SK-N-SH (cell line): ENCODE measurements at regions not wholly inside any gene's neighbourhood (a gene's known extent, or its start where the extent isn't known, plus 50 kb on each side); places are given as distances from the start of the nearest gene placed in this dataset.

Source experiments
- CTCF ChIA-PET: fragments of 300-600, 350-600 bp; formaldehyde crosslinking; extraction: SDS; loops from one replicate; lab custom pipeline; 2021; lab: Yijun Ruan, JAX
- POLR2A ChIA-PET: fragments of 350-600 bp; sonication (Branson Sonifier 250); formaldehyde crosslinking; extraction: SDS; loops from one replicate; lab custom pipeline; 2020; ENCODE audit warnings: antibody characterized with exemption, inconsistent platforms; lab: Yijun Ruan, JAX
- DNase-seq: peaks from one replicate; pipeline ENCODE4 v3.0.0; 2012
- H2AFZ ChIP-seq: fragments of 200-600 bp; sonication (generic); 2 replicates; pipeline ENCODE4 v1.8.1; 2016; ENCODE audit warnings: antibody characterized with exemption, mild to moderate bottlenecking, low read depth
- H3F3A ChIP-seq: fragments of 200-600 bp; sonication (generic); replicated peaks from 2 replicates; pipeline ENCODE3; 2016; ENCODE audit warnings: antibody characterized with exemption, mild to moderate bottlenecking; ENCODE audit not compliant: insufficient read depth
- H3K27ac ChIP-seq, 2 experiments: fragments of 200-500 bp in 1 of 2; fragments of 200-600 bp in 1 of 2; sonication (Bioruptor generic) in 1 of 2; sonication (generic), shearing (Covaris generic) in 1 of 2; 2 replicates each; pipeline versions ENCODE4 v1.5.1 to v1.6.1; 2014 to 2016; ENCODE audit warnings: low read depth in 2 of 2, inconsistent platforms in 1 of 2, low read length in 1 of 2, mild to moderate bottlenecking in 1 of 2, mixed read lengths in 1 of 2
- H3K27me3 ChIP-seq: fragments of 200-600 bp; sonication (generic), shearing (Covaris generic); 2 replicates; pipeline ENCODE4 v1.6.1; 2016; ENCODE audit warnings: mixed run types; ENCODE audit not compliant: insufficient read depth
- H3K36me3 ChIP-seq, 2 experiments: fragments of 200-500 bp in 1 of 2; fragments of 200-600 bp in 1 of 2; sonication (Bioruptor generic) in 1 of 2; sonication (generic) in 1 of 2; replicated peaks in 1 of 2; 2 replicates each; pipeline versions ENCODE3 to v1.5.1; 2014 to 2016; ENCODE audit warnings: low read length in 1 of 2, mild to moderate bottlenecking in 1 of 2; ENCODE audit not compliant: insufficient read depth in 2 of 2, control insufficient read depth in 1 of 2
- H3K4me1 ChIP-seq, 2 experiments: fragments of 200-500 bp in 1 of 2; fragments of 200-600 bp in 1 of 2; sonication (Bioruptor generic) in 1 of 2; sonication (generic), shearing (Covaris generic) in 1 of 2; 2 replicates each; pipeline versions ENCODE4 v1.5.1 to v1.6.1; 2014 to 2016; ENCODE audit warnings: low read depth in 1 of 2, low read length in 1 of 2, mixed run types in 1 of 2; ENCODE audit not compliant: insufficient read depth in 2 of 2, control insufficient read depth in 1 of 2
- H3K4me2 ChIP-seq: fragments of 200-600 bp; sonication (generic), shearing (Covaris generic); 2 replicates; pipeline ENCODE4 v1.6.1; 2017; ENCODE audit warnings: mixed run types
- H3K4me3 ChIP-seq, 2 experiments: fragments of 200-500 bp in 1 of 2; fragments of 200-600 bp in 1 of 2; sonication (Bioruptor generic) in 1 of 2; sonication (generic), shearing (Covaris generic) in 1 of 2; 2 replicates each; pipeline versions ENCODE4 v1.5.1 to v1.8.1; 2014 to 2016; ENCODE audit warnings: low read depth in 2 of 2, inconsistent platforms in 1 of 2, low read length in 1 of 2, mild to moderate bottlenecking in 1 of 2, mixed read lengths in 1 of 2, moderate library complexity in 1 of 2
- H3K79me2 ChIP-seq: fragments of 200-600 bp; sonication (generic); 2 replicates; pipeline ENCODE4 v1.8.1; 2017; ENCODE audit warnings: mild to moderate bottlenecking; ENCODE audit not compliant: insufficient read depth
- H3K9ac ChIP-seq: fragments of 200-600 bp; sonication (generic); 2 replicates; pipeline ENCODE4 v1.6.1; 2017; ENCODE audit warnings: mixed run types
- H3K9me2 ChIP-seq: fragments of 200-600 bp; sonication (generic); 2 replicates; pipeline ENCODE4 v1.6.1; 2017; ENCODE audit warnings: mixed run types
- H3K9me3 ChIP-seq: fragments of 200-600 bp; sonication (generic); 2 replicates; pipeline ENCODE4 v1.6.1; 2017; ENCODE audit warnings: mixed run types, mild to moderate bottlenecking, moderate library complexity
- H4K20me1 ChIP-seq: fragments of 200-600 bp; sonication (generic); 2 replicates; pipeline ENCODE4 v1.6.1; 2017; ENCODE audit warnings: mild to moderate bottlenecking, mixed run types; ENCODE audit not compliant: insufficient read depth
- EZH2phosphoT487 ChIP-seq: fragments of 200-600 bp; sonication (generic); IDR thresholded peaks from 2 replicates; pipeline ENCODE4 v1.6.1; 2017; ENCODE audit warnings: low read depth, mixed run types, mild to moderate bottlenecking, antibody characterized with exemption, moderate library complexity, borderline replicate concordance
- FOXJ3 ChIP-seq: sonication (generic); formaldehyde crosslinking; IDR thresholded peaks from 2 replicates; pipeline ENCODE4 v1.5.1; 2020; ENCODE audit warnings: mild to moderate bottlenecking, missing genetic modification reagents
- FOXM1 ChIP-seq: IDR thresholded peaks from 2 replicates; pipeline ENCODE4 v1.4.0; 2012; ENCODE audit warnings: low read depth, mild to moderate bottlenecking
- GATA2 ChIP-seq: sonication (generic); formaldehyde crosslinking; IDR thresholded peaks from 2 replicates; pipeline ENCODE4 v1.5.0; 2020; ENCODE audit warnings: mild to moderate bottlenecking, missing genetic modification reagents
- JUND ChIP-seq: IDR thresholded peaks from 2 replicates; pipeline ENCODE4 v1.4.0; 2012
- MEF2A ChIP-seq: IDR thresholded peaks from 2 replicates; pipeline ENCODE4 v1.4.0; 2012; ENCODE audit warnings: low read depth, borderline replicate concordance
- RAD21 ChIP-seq: IDR thresholded peaks from 2 replicates; pipeline ENCODE4 v1.6.1; 2012; ENCODE audit warnings: mild to moderate bottlenecking, low read length
- RCOR1 ChIP-seq: fragments of 150-350 bp; IDR thresholded peaks from 2 replicates; pipeline ENCODE4 v1.6.1; 2017; ENCODE audit warnings: antibody characterized with exemption, low read length
- RXRA ChIP-seq: IDR thresholded peaks from 2 replicates; pipeline ENCODE4 v1.4.0; 2012; ENCODE audit warnings: low read depth, mild to moderate bottlenecking, borderline replicate concordance
- SIN3A ChIP-seq: IDR thresholded peaks from 2 replicates; pipeline ENCODE4 v1.6.1; 2012; ENCODE audit warnings: low read depth, mild to moderate bottlenecking, low read length, moderate library complexity, borderline replicate concordance
- SMC3 ChIP-seq: IDR thresholded peaks from 2 replicates; pipeline ENCODE4 v1.6.1; 2012; ENCODE audit warnings: low read depth, low read length, improper control_type of control experiment
- TCF12 ChIP-seq: IDR thresholded peaks from 2 replicates; pipeline ENCODE4 v1.4.0; 2012
- TEAD4 ChIP-seq: IDR thresholded peaks from 2 replicates; pipeline ENCODE4 v1.4.0; 2012; ENCODE audit warnings: mild to moderate bottlenecking, borderline replicate concordance; ENCODE audit not compliant: insufficient read depth
- YY1 ChIP-seq: IDR thresholded peaks from 2 replicates; pipeline ENCODE4 v1.4.0; 2012; ENCODE audit warnings: low read depth, mild to moderate bottlenecking
- WGBS: methylation state at CpG from one replicate; pipeline ENCODE4 v1.1.6; 2017; ENCODE audit warnings: low lambda C conversion rate; 5-methylcytosine and 5-hydroxymethylcytosine counted together
- TF ChIP-seq, protein P1 (sequence below): IDR thresholded peaks from 2 replicates; pipeline ENCODE4 v1.4.0; 2012; ENCODE audit warnings: low read depth, borderline replicate concordance
- TF ChIP-seq, protein P2 (sequence below): IDR thresholded peaks from 2 replicates; pipeline ENCODE4 v1.4.0; 2012; ENCODE audit warnings: low read depth
- TF ChIP-seq, protein P3 (sequence below): IDR thresholded peaks from 2 replicates; pipeline ENCODE4 v1.4.0; 2012; ENCODE audit warnings: low read depth, borderline replicate concordance
- TF ChIP-seq, protein P4 (sequence below): fragments of 150-350 bp; IDR thresholded peaks from 2 replicates; pipeline ENCODE4 v1.6.1; 2016; ENCODE audit warnings: mild to moderate bottlenecking, low read depth, low read length
- TF ChIP-seq, protein P5 (sequence below): fragments of 150-350 bp; IDR thresholded peaks from 2 replicates; pipeline ENCODE4 v1.6.1; 2017; ENCODE audit warnings: antibody characterized with exemption, low read length, low read depth, borderline replicate concordance

DNA sequence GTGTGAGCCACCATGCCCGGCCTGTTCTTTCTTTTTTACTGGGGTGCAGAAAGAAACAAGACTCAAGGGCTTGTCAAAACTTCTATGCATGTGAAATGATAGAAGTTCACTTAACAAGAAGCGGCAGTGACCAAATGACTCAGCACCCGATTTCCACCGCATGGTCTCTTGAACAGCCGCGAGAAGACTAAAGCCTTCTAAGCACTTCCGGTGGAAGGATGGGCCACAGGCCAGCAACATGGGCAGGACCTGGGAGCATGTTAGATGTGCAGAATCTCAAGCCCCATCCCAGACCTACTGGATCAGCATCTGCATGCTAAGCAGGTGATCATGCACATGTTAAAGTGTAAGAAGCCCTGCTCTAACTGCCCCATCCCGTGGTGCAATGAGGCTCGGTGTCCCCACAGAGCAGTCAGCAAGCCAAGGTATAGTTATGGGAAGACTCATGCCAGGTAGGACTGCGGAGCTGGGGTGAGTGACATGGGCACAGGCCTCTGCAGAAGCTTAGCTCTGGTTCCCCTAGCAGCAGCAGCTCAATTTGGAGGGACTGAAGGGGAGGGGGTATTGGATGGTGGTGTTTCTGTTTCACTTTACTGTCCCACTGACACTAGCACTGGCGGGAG, 88.5 kb upstream of the HNF1B start:
- Histone ChIP-seq H2AFZ (no peak overlapping the region), H3K27ac (no peak overlapping the region), H3K9me2 (no peaks in the 10 kb centered on the region), H3K79me2 (no peaks in the 10 kb centered on the region), H4K20me1 (no peaks in the 10 kb centered on the region), H3K36me3 (no peaks in the 10 kb centered on the region), H3F3A (no peaks in the 10 kb centered on the region)
- TF ChIP-seq, protein P1, sequence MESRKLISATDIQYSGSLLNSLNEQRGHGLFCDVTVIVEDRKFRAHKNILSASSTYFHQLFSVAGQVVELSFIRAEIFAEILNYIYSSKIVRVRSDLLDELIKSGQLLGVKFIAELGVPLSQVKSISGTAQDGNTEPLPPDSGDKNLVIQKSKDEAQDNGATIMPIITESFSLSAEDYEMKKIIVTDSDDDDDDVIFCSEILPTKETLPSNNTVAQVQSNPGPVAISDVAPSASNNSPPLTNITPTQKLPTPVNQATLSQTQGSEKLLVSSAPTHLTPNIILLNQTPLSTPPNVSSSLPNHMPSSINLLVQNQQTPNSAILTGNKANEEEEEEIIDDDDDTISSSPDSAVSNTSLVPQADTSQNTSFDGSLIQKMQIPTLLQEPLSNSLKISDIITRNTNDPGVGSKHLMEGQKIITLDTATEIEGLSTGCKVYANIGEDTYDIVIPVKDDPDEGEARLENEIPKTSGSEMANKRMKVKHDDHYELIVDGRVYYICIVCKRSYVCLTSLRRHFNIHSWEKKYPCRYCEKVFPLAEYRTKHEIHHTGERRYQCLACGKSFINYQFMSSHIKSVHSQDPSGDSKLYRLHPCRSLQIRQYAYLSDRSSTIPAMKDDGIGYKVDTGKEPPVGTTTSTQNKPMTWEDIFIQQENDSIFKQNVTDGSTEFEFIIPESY, result no peak
- TF ChIP-seq SMC3 (no peak), JUND (no peak), TEAD4 (no peak), TCF12 (no peak), MEF2A (no peak), YY1 (no peak), SIN3A (no peak)
- TF ChIP-seq, protein P2, sequence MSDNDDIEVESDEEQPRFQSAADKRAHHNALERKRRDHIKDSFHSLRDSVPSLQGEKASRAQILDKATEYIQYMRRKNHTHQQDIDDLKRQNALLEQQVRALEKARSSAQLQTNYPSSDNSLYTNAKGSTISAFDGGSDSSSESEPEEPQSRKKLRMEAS, result no peak
- TF ChIP-seq, protein P3, sequence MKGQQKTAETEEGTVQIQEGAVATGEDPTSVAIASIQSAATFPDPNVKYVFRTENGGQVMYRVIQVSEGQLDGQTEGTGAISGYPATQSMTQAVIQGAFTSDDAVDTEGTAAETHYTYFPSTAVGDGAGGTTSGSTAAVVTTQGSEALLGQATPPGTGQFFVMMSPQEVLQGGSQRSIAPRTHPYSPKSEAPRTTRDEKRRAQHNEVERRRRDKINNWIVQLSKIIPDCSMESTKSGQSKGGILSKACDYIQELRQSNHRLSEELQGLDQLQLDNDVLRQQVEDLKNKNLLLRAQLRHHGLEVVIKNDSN, result no peak
- TF ChIP-seq, protein P4, sequence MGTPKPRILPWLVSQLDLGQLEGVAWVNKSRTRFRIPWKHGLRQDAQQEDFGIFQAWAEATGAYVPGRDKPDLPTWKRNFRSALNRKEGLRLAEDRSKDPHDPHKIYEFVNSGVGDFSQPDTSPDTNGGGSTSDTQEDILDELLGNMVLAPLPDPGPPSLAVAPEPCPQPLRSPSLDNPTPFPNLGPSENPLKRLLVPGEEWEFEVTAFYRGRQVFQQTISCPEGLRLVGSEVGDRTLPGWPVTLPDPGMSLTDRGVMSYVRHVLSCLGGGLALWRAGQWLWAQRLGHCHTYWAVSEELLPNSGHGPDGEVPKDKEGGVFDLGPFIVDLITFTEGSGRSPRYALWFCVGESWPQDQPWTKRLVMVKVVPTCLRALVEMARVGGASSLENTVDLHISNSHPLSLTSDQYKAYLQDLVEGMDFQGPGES, result no peak
- TF ChIP-seq, all 33 proteins: peak for 0
- no peak for DNase-seq
- no peak overlapping the region for H3K4me3 ChIP-seq
- H3K27me3 ChIP-seq, result no peaks in the 10 kb centered on the region; the same call in 1 of the 2 replicates
- H3K9ac ChIP-seq, result no peak overlapping the region
- 78% methylated on average over 11 of the region's 11 CpGs for WGBS
- ChIA-PET CTCF (interaction anchor here (1.0 kb wide), 1 partner anchor 17 kb away, joined by 4 read pairs; no protein-coding TSS in a partner anchor), POLR2A (no interaction called here)
- H3K4me1 ChIP-seq, result peaks cover 0 to 2% of the 10 kb centered on the region in 2 experiments; a peak in 1 of 4 replicates
- no peak overlapping the region for H3K4me2 ChIP-seq
- no peaks in the 10 kb centered on the region for H3K9me3 ChIP-seq

DNA sequence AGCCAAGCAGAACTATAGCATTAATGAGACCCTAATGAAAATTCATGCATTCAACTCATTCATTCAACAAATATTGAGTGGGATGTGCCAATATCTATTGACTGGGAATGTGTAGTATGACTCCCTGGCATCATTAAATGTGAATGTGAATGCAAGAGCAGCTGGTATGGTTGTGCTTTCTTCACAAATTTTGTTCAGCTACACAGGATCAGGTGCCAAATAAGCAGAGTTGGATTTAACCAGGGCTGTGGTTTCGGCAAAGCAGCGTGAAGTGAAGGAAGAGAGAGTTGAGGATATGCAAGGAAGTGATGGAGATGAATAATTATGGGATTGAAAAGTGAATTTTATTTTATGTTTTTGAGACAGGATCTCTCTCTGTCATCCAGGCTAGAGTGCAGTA, 87.1 kb upstream of the HNF1B start:
- H3K4me3 ChIP-seq, result no peak overlapping the region
- H3K36me3 ChIP-seq, result no peaks in the 10 kb centered on the region
- H3K27me3 ChIP-seq, result no peaks in the 10 kb centered on the region; the same call in 1 of the 2 replicates
- peaks cover 0 to 6% of the 10 kb centered on the region in 2 experiments; a peak in 1 of 4 replicates for H3K4me1 ChIP-seq
- H2AFZ ChIP-seq, result no peak overlapping the region
- no peak for DNase-seq
- no peaks in the 10 kb centered on the region for H3K9me2 ChIP-seq
- no peak overlapping the region for H3K9ac ChIP-seq
- H3K4me2 ChIP-seq, result no peak overlapping the region
- no peaks in the 10 kb centered on the region for H3K9me3 ChIP-seq
- CTCF ChIA-PET, result interaction anchor here (1.8 kb wide), 1 partner anchor 16 kb away, joined by 7 read pairs; no protein-coding TSS in a partner anchor
- POLR2A ChIA-PET, result no interaction called here
- H4K20me1 ChIP-seq, result no peaks in the 10 kb centered on the region
- no peaks in the 10 kb centered on the region for H3F3A ChIP-seq
- 90% methylated on average over 2 of the region's 2 CpGs for WGBS
- H3K27ac ChIP-seq, result no peak overlapping the region
- H3K79me2 ChIP-seq, result no peaks in the 10 kb centered on the region
- no peak for TF ChIP-seq EZH2phosphoT487
- TF ChIP-seq RAD21, result no peak
- TF ChIP-seq GATA2 (CRISPR knock-in tag), result no peak
- TF ChIP-seq, protein P5, sequence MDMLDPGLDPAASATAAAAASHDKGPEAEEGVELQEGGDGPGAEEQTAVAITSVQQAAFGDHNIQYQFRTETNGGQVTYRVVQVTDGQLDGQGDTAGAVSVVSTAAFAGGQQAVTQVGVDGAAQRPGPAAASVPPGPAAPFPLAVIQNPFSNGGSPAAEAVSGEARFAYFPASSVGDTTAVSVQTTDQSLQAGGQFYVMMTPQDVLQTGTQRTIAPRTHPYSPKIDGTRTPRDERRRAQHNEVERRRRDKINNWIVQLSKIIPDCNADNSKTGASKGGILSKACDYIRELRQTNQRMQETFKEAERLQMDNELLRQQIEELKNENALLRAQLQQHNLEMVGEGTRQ, result no peak
- TF ChIP-seq JUND, result no peak
- TF ChIP-seq RXRA, result no peak
- TF ChIP-seq FOXM1, result no peak
- no peak for TF ChIP-seq FOXJ3 (CRISPR knock-in tag)
- TF ChIP-seq RCOR1, result no peak
- TF ChIP-seq, protein P4, result no peak
